ENCODE measurements at regions not wholly inside any gene's neighbourhood (a gene's known extent, or its start where the extent isn't known, plus 50 kb on each side); places are given as distances from the start of the nearest gene placed in this dataset.

- no peak for DNase-seq (ENCODE audit: low spot score)
These were observed 257.5 kb upstream of the FN1 start for GRCh38 chr2:215693193-215693998.

DNA sequence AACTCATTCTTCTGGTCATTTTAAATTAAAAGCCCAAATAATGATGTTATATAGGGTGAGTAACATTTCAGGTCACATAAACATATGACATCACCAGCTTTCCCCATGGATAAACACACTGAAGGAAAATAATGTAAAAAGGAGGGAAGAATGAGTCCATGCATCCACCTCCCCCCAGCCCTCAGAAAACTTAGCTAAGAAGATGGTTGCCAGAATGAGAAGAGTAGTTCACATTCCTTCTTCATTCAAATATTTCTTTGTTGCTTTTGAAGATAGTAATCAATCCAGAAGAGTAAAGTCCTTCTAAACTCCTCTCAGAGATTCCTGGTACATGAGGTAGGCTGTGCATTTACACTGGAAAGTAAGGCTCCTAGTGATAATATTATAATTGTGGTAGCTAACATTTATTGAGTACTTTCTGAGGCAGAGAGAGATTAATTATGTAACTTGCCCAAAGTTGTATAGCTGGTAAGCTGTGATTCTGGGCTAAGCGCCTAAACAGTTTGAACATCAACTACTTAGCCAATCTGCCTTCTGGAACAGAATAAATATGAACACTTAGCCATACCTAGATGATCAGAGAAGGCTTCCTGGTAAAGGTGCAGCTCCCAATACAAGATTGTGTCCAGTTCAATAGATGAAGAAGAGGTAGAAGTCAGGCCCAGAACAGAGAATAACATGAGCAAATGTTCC, 256.7 kb upstream of the FN1 start:
- DNase-seq (ENCODE audit: low spot score), result no peak

- DNase-seq (ENCODE audit: low spot score), result no peak
These were observed 255.5 kb upstream of the FN1 start for GRCh38 chr2:215691346-215691745.

DNA sequence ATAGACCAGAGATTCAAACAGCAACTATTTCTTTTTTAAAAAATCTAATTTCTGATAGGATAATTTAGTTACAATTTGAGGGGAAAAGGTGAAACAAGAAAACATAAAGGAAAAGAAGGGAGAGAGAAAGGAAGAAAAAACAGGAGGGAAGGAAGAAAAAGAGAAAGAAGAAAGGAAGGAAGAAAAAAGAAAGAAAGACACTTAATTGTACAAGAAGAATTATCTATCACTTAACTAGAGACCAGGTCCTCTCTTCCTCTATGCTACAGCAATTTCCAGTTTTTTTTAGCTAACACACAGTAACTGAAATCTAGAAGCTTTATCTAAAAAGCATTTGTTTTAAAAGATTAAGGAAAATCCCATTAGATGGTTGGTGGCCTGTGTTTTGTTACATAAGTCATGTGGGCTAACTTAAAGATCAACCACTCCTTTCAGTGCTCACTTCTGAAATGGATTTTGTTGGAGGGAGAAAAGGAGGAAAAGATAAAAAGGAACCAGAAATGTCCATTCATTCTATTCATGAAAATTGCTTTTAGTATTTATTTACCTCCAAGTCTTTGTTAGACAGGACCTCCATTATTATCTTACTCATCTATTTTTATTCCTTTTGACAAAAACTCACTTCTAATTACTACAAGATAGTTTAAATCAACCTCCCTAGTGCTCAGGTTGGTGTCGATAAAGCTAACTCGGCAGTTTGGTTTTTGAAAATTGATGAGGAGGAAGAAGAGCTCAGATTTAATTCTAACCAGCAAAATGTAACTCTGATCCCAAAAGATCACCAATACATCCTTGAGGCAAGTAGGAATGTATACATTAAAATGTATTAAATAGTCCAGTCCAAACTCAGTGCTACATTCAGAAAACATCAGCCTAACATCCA, 251.5 kb upstream of the FN1 start:
- peak; percentile 93 for DNase-seq (ENCODE audit: low spot score)

- no peak for DNase-seq (ENCODE audit: low spot score)
These were observed 249.5 kb upstream of the FN1 start for GRCh38 chr2:215685238-215685990.

DNA sequence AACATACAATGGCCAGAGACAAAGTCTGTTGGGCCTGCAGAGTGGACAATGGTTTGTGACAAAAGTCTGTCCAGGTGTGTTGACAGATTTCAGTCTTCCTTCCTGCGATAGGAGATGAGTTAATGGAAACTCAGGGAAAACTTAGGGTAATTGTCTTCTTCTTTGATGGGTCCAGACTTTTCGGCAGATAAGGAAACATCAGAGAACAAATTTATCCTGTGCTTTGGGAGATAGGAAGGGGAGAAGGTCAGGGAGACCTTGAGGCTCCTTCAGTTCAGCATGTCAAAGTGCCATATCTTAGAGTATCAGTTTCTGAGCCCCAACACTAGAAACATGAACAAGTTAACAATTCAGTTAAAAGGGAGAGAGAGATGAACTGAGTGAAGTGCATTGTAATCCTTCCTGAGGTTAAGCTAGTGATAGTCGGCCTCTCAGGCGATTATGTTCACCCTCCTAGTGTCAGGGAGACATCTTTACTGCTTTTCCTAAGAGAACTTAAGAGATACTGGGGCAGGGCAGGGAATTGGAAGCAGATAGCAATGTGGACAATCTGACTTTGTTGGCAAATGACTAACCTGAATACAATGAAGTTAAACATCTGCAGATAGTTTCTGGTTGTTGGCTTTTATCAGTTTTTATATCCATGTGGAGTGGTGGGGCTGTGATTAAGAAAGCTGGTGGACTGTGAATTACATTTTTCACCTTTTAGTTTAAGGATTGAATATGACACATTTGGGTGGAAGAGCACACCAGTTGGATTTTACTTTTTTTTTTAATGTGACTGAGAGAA, 248.8 kb upstream of the FN1 start:
- no peak for DNase-seq (ENCODE audit: low spot score)

GRCh38 chr2:215683295-215683694, 247.4 kb upstream of the FN1 start:
- no peak for DNase-seq (ENCODE audit: low spot score)

- DNase-seq (ENCODE audit: low spot score), result no peak
These were observed 246.1 kb upstream of the FN1 start for GRCh38 chr2:215681799-215682596.

GRCh38 chr2:215680605-215681598, 245.0 kb upstream of the FN1 start:
- DNase-seq (ENCODE audit: low spot score), result peak; percentile 22

- no peak for DNase-seq (ENCODE audit: low spot score)
These were observed 242.2 kb upstream of the FN1 start for GRCh38 chr2:215678094-215678493.

- DNase-seq (ENCODE audit: low spot score), result no peak
These were observed 241.6 kb upstream of the FN1 start for GRCh38 chr2:215677481-215677880.

DNA sequence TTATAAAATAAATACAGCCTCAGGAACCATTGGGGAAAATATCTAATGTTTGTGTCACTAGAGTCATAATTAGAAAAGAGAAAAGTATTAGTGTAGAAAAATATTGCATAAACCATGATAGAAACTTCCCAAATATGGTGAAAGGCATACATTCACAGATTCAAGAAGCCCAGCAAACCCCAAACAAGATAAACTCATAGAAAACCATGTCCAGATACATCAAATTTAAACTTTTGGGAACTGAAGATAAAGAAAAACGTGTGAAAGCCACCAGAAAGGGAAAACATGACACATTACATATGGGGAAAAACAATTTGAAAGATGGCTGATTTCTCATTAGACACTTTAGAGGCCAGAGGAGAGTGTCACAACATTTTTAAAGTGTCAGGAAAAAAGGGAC, 236.5 kb upstream of the FN1 start:
- DNase-seq (ENCODE audit: low spot score), result no peak

GRCh38 chr2:215671691-215672090, 235.8 kb upstream of the FN1 start:
- DNase-seq (ENCODE audit: low spot score), result no peak

- DNase-seq (ENCODE audit: low spot score), result no peak
These were observed 235.4 kb upstream of the FN1 start for GRCh38 chr2:215671244-215671643.

DNA sequence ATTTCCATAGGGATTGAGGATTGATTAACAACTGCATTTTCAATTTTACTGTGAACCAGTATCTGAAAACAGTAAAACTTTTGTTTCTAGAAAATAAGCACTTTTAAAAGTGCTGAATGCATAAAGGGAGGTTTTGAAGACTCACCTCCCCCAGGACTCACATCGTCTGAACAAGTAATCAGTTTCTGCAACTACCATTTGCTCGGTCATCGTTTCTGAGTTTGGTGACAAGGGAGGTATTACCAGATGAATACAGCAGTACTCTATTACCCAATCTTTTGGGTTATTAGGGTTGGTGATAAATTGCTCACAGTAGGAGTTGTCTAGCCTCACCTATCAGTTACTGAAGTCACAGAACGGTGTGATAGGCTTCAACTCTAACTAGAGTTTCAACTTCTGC, 234.5 kb upstream of the FN1 start:
- no peak for DNase-seq (ENCODE audit: low spot score)

- peak; percentile 94 for DNase-seq (ENCODE audit: low spot score)
These were observed 232.5 kb upstream of the FN1 start for GRCh38 chr2:215668378-215668775.

DNA sequence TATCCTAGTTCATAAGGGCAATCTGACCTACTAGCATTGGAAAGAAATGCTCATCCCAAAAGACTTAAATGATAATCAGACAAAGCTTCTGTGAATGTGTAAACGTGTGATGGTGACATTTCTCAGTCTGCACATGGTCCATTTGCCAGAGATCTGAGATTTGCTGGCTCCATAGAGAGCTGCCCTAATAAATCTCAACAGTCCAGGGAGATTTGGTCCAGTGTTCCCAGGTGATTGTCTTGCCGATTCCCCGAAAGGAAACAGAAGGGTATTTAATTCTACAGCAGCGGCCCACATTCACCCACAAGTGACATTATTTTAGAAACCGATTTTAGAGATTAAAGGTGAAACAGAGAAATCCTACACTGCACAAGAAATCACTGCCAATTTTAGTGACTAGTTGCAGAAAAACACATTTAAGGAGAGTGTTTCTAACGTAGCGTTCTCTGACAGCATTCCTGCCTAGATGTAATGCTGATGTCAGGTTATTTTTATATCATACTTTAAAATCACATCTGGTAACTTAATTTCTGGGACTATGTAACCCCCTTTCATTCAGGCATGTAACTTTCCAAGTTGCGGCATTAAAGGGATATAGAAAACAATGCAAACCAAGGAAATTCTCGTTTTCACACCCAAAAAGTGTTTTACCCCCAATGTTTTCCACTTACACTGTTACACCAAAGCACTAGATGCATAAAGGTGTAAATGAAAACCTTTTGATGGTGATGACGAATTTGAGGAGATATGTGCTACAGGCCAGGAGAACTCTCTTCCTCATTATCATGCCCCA, 231.9 kb upstream of the FN1 start:
- peak; percentile 82 for DNase-seq (ENCODE audit: low spot score)

Measured in SK-N-DZ (cell line).